Parathyroid adenoma (tissue), 2 donors: ENCODE measurements at regions not wholly inside any gene's neighbourhood (a gene's known extent, or its start where the extent isn't known, plus 50 kb on each side); places are given as distances from the start of the nearest gene placed in this dataset.

Experiments
- H2AFZ ChIP-seq: fragments of 300-600 bp; sonication (generic); one replicate; pipeline ENCODE4 v1.7.0; 2017; ENCODE audit warnings: antibody characterized with exemption, mild to moderate bottlenecking
- H3K27ac ChIP-seq: fragments of 300-600 bp; sonication (generic); one replicate; pipeline ENCODE4 v1.7.0; 2017
- H3K27me3 ChIP-seq: fragments of 300-600 bp; sonication (generic); one replicate; pipeline ENCODE4 v1.7.0; 2017; ENCODE audit warnings: low read length; ENCODE audit not compliant: control insufficient read depth, insufficient read depth
- H3K36me3 ChIP-seq: fragments of 300-600 bp; sonication (generic); one replicate; pipeline ENCODE4 v1.7.0; 2017; ENCODE audit warnings: low read length; ENCODE audit not compliant: control insufficient read depth, insufficient read depth
- H3K4me1 ChIP-seq: fragments of 300-600 bp; sonication (generic); one replicate; pipeline ENCODE4 v1.7.0; 2017; ENCODE audit warnings: control low read depth
- H3K4me2 ChIP-seq: fragments of 300-600 bp; sonication (generic); one replicate; pipeline ENCODE4 v1.7.0; 2017; ENCODE audit warnings: low read length
- H3K4me3 ChIP-seq: fragments of 300-600 bp; sonication (generic); one replicate; pipeline ENCODE4 v1.7.0; 2017; ENCODE audit warnings: low read depth, low read length
- H3K79me2 ChIP-seq: fragments of 300-600 bp; sonication (generic); one replicate; pipeline ENCODE4 v1.7.0; 2017; ENCODE audit warnings: control low read depth
- H3K9ac ChIP-seq: fragments of 300-600 bp; sonication (generic); one replicate; pipeline ENCODE4 v1.7.0; 2017; ENCODE audit warnings: mild to moderate bottlenecking
- H3K9me3 ChIP-seq: fragments of 300-600 bp; sonication (generic); one replicate; pipeline ENCODE4 v1.7.0; 2017; ENCODE audit warnings: low read length; ENCODE audit not compliant: control insufficient read depth
- CTCF ChIP-seq: fragments of 300-600 bp; sonication (generic); IDR thresholded peaks from one replicate; pipeline ENCODE4 v1.7.0; 2017; ENCODE audit warnings: antibody characterized with exemption, mild to moderate bottlenecking
- donor health status: primary hyperparathyroidism.

- Histone ChIP-seq H3K27me3 (no peaks in the 10 kb centered on the region), H3K79me2 (no peaks in the 10 kb centered on the region), H3K9ac (no peak overlapping the region), H2AFZ (no peak overlapping the region), H3K27ac (no peak overlapping the region), H3K4me1 (no peaks in the 10 kb centered on the region), H3K4me2 (no peak overlapping the region), H3K4me3 (no peak overlapping the region), H3K36me3 (no peaks in the 10 kb centered on the region), H3K9me3 (no peaks in the 10 kb centered on the region)
- TF ChIP-seq CTCF, result no peak
Measured at GRCh38 chr1:114333690-114334089, 177.3 kb downstream of the TRIM33 start.

DNA sequence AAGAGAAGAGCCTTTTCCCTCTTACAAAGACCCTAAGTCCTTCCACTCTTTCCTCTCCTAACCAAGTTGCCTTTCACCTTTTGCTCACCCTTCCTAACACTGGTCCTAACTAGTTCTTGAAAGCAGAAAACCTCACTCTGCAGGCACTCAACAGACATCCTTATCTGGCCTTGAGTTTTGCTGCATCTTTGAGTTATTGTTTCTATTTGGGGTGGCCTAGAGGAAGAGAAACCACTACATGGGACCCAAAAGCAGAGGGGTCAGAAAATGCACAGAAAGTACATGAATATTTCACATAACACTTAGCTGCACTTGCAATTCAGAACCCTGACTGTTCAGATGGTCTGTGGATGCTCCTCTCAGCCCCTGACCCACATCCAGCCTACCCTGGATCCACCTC lies 178.3 kb upstream of the SYT6 start:
- TF ChIP-seq CTCF, result no peak
- H3K4me2 ChIP-seq, result no peak overlapping the region
- H3K9ac ChIP-seq, result no peak overlapping the region
- no peaks in the 10 kb centered on the region for H3K9me3 ChIP-seq
- H3K27me3 ChIP-seq, result no peaks in the 10 kb centered on the region
- H3K4me1 ChIP-seq, result no peaks in the 10 kb centered on the region
- H3K4me3 ChIP-seq, result no peak overlapping the region
- H3K79me2 ChIP-seq, result no peaks in the 10 kb centered on the region
- no peak overlapping the region for H3K27ac ChIP-seq
- H3K36me3 ChIP-seq, result no peaks in the 10 kb centered on the region
- H2AFZ ChIP-seq, result no peak overlapping the region

DNA sequence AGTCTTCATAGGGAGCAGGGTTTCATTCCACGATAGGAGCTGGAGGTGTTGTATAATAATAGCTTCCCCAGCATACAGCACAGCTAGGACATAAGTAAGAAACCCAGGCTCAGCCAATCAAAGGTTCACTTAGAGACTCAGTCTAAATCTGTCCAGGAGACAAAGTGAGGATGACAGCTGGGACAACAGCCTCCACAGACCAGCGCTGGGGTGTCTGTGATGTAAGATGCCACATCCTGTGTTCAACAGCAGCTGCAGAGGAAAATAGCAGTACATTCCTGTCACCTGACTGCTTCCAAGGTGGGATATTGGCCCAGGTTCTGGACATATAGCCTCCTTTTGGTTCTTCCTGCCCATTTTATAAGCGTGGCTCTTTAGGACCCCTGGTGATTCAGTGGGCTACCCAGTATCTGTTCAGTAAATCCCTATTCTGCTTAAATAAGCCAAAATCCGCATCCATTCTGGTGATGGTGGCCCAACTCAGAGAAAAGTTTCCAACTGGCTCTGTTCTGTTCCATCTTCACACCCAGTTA lies 176.8 kb upstream of the SYT6 start:
- Histone ChIP-seq H3K4me2 (no peak overlapping the region), H3K27me3 (no peaks in the 10 kb centered on the region), H3K4me3 (no peak overlapping the region), H3K9ac (no peak overlapping the region), H3K79me2 (no peaks in the 10 kb centered on the region), H3K27ac (no peak overlapping the region), H3K9me3 (no peaks in the 10 kb centered on the region), H3K4me1 (no peaks in the 10 kb centered on the region), H3K36me3 (no peaks in the 10 kb centered on the region), H2AFZ (no peak overlapping the region)
- TF ChIP-seq CTCF, result no peak

DNA sequence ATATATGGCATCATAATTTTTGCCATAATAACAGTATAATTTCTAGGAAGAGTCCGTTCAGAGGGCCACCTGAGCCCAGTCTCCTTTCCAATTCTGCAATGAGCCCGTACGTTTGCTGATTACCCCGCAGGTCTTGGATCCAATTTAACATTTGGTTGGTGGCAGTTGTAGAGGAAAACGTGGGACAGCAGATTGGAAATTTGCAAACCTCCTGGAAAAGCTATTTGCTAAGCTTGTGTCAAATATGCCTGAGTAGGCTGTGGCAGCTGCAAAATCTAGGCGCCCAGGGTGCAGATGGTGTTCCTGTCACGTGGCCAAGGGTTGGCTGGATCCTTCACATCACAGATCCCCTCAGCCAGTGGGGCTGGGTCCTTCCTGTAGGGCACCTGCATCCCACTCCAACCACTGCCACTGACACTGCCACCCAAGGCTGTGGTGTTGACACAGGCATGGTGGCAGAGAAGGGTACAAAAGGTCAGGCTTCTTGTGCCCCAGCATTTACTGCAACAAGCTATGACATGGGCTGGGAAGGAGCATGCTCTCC lies 174.8 kb upstream of the SYT6 start:
- H3K4me2 ChIP-seq, result no peak overlapping the region
- no peak overlapping the region for H3K27ac ChIP-seq
- no peaks in the 10 kb centered on the region for H3K4me1 ChIP-seq
- no peaks in the 10 kb centered on the region for H3K36me3 ChIP-seq
- H2AFZ ChIP-seq, result no peak overlapping the region
- TF ChIP-seq CTCF, result no peak
- H3K9me3 ChIP-seq, result no peaks in the 10 kb centered on the region
- H3K9ac ChIP-seq, result no peak overlapping the region
- no peak overlapping the region for H3K4me3 ChIP-seq
- no peaks in the 10 kb centered on the region for H3K27me3 ChIP-seq
- no peaks in the 10 kb centered on the region for H3K79me2 ChIP-seq

DNA sequence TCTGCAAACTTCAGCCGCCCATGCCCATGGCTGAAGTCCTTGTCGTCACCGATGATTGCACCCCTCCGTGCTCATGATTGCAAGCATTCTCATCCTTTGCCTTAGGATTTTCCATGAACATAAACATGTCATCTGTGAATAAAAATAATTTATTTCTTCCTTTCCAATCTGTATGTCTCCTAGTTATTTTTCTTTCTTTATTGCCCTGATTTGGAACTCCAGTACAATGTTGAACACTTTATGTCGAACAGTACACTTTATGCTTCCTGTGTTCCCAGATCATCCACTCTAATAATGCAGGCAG lies 170.9 kb upstream of the SYT6 start:
- TF ChIP-seq CTCF, result no peak
- no peak overlapping the region for H3K4me3 ChIP-seq
- no peaks in the 10 kb centered on the region for H3K9me3 ChIP-seq
- H3K4me2 ChIP-seq, result no peak overlapping the region
- H2AFZ ChIP-seq, result no peak overlapping the region
- no peak overlapping the region for H3K27ac ChIP-seq
- H3K36me3 ChIP-seq, result no peaks in the 10 kb centered on the region
- H3K9ac ChIP-seq, result no peak overlapping the region
- H3K4me1 ChIP-seq, result no peaks in the 10 kb centered on the region
- H3K79me2 ChIP-seq, result no peaks in the 10 kb centered on the region
- no peaks in the 10 kb centered on the region for H3K27me3 ChIP-seq
